Upper lobe of right lung (tissue), 1 donor: ENCODE measurements at regions not wholly inside any gene's neighbourhood (a gene's known extent, or its start where the extent isn't known, plus 50 kb on each side); places are given as distances from the start of the nearest gene placed in this dataset.

Experiments used
- ATAC-seq: fragments of 200-7000 bp; cut with Tn5 transposase; one replicate; pipeline ENCODE4 v1.9.1; 2020; ENCODE audit warnings: mild to moderate bottlenecking, moderate library complexity
- DNase-seq: peaks from one replicate; pipeline ENCODE4 v3.0.0-alpha.2; 2020
- H3K27ac ChIP-seq: fragments of 200-600 bp; one replicate; pipeline ENCODE4 v1.8.0; 2022
- H3K27me3 ChIP-seq: fragments of 200-600 bp; one replicate; pipeline ENCODE4 v1.8.0; 2022; ENCODE audit warnings: mild to moderate bottlenecking
- H3K36me3 ChIP-seq: fragments of 200-600 bp; one replicate; pipeline ENCODE4 v1.8.0; 2022
- H3K4me1 ChIP-seq: fragments of 200-600 bp; one replicate; pipeline ENCODE4 v1.8.0; 2022
- H3K4me3 ChIP-seq: fragments of 200-600 bp; one replicate; pipeline ENCODE4 v1.8.0; 2022; ENCODE audit warnings: mild to moderate bottlenecking
- H3K9me3 ChIP-seq: fragments of 200-600 bp; one replicate; pipeline ENCODE4 v1.8.0; 2022
- intact Hi-C: fragments of 100-400 bp; cut with DNase I; formaldehyde crosslinking; loops from one replicate; pipeline ENCODE4 v1.11.0; 2022
- TF ChIP-seq, protein P1 (sequence below): fragments of 200-600 bp; IDR thresholded peaks from one replicate; pipeline ENCODE4 v1.8.0; 2022; ENCODE audit warnings: antibody characterized with exemption
- donor health status: DM: no; HTN: yes; CAD: no; lungs with severe emphysema.

DNA sequence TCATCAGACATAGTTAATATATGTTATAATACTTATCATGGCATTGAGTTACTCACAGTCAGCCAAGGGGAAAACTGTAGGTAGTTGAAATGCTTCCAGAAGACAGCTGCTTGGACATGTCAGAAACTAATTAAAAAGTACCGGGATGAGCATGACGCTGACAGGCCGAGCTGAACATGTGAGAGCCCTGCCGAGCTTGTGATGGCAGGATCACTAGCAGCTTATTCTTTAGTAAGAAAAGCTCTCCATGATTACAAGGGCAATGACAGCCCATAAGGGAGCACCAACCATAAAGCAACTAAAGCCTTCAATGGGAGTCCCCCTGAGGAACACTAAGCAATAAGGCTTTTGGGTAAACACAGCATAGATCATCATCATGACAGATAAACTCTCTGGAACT, 435.6 kb downstream of the TLL1 start:
- H3K27ac ChIP-seq: no peak overlapping the region
- no peaks in the 10 kb centered on the region for H3K9me3 ChIP-seq
- DNase-seq (no peak), ATAC-seq (no peak)
- no peak overlapping the region for H3K4me3 ChIP-seq
- no peaks in the 10 kb centered on the region for H3K36me3 ChIP-seq
- no peaks in the 10 kb centered on the region for H3K4me1 ChIP-seq
- intact Hi-C loops: no loop called here
- TF ChIP-seq, protein P1, sequence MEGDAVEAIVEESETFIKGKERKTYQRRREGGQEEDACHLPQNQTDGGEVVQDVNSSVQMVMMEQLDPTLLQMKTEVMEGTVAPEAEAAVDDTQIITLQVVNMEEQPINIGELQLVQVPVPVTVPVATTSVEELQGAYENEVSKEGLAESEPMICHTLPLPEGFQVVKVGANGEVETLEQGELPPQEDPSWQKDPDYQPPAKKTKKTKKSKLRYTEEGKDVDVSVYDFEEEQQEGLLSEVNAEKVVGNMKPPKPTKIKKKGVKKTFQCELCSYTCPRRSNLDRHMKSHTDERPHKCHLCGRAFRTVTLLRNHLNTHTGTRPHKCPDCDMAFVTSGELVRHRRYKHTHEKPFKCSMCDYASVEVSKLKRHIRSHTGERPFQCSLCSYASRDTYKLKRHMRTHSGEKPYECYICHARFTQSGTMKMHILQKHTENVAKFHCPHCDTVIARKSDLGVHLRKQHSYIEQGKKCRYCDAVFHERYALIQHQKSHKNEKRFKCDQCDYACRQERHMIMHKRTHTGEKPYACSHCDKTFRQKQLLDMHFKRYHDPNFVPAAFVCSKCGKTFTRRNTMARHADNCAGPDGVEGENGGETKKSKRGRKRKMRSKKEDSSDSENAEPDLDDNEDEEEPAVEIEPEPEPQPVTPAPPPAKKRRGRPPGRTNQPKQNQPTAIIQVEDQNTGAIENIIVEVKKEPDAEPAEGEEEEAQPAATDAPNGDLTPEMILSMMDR: no peak
- H3K27me3 ChIP-seq: no peaks in the 10 kb centered on the region

DNA sequence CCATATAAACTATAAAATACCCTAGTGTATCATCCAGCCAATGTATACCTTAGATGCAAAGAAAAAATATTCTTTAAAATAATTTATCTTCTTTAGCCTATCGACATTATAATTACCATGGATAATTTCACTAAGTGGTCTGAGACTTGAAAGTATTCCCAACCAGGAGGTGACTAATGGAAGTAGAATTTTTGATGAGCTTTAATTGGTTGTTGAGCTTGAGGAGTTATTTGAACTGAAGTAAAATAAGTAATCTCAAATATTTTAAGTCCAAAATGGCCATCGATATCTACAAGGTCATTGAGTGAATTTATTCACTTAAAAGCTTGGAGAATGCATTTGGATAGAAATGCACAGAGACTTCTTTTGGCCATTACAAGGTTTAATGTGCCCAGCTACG, 436.2 kb downstream of the TLL1 start:
- no peaks in the 10 kb centered on the region for H3K4me1 ChIP-seq
- no peaks in the 10 kb centered on the region for H3K36me3 ChIP-seq
- ATAC-seq (no peak), DNase-seq (no peak)
- no peak overlapping the region for H3K27ac ChIP-seq
- intact Hi-C loops: no loop called here
- no peaks in the 10 kb centered on the region for H3K27me3 ChIP-seq
- H3K4me3 ChIP-seq: no peak overlapping the region
- H3K9me3 ChIP-seq: no peaks in the 10 kb centered on the region
- TF ChIP-seq, protein P1: no peak

DNA sequence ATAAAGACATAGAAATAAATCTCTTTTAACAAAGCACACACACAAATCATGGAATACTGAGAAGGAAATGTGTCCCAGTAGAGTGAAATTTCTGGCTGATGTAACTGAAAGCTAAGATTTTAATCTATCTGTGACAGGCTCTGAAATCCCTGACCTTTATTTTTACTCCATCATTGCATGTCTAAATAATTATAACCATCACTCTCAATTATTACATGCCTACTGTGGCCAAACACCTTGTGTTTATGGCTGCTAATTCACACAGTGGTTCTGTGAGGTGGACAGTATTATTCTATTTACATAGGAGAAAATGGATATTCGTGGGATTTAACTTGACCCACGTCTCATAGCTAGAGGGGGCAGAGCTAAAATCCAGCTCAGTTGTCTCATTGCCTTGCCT, 438.1 kb downstream of the TLL1 start:
- Histone ChIP-seq H3K4me3 (no peak overlapping the region), H3K27me3 (no peaks in the 10 kb centered on the region), H3K4me1 (no peaks in the 10 kb centered on the region), H3K36me3 (no peaks in the 10 kb centered on the region), H3K9me3 (no peaks in the 10 kb centered on the region), H3K27ac (no peak overlapping the region)
- TF ChIP-seq, protein P1: no peak
- intact Hi-C loops: no loop called here
- no peak for DNase-seq
- ATAC-seq: no peak

DNA sequence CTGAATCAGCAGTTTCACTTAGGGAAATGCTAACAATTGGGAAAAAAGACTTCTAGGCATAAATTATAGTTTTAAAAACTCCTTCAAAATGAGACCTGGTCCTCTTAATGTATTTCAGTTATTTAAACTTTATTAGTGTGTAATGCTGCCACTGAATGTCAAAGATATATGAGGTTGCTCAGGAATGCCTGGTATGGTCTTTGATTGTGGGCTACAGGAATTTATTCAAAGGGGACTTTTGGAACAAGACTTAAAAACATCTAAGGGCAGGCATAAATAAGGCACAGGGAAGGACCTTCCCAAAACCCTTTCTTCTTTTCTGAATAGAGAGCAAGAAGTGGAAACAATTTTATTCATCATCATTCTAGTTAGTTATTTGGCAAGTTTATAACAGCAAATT, 439.1 kb downstream of the TLL1 start:
- intact Hi-C loops: no loop called here
- TF ChIP-seq, protein P1: no peak
- DNase-seq (no peak), ATAC-seq (no peak)
- Histone ChIP-seq H3K27ac (no peak overlapping the region), H3K4me3 (no peak overlapping the region), H3K36me3 (no peaks in the 10 kb centered on the region), H3K27me3 (no peaks in the 10 kb centered on the region), H3K4me1 (no peaks in the 10 kb centered on the region), H3K9me3 (no peaks in the 10 kb centered on the region)

DNA sequence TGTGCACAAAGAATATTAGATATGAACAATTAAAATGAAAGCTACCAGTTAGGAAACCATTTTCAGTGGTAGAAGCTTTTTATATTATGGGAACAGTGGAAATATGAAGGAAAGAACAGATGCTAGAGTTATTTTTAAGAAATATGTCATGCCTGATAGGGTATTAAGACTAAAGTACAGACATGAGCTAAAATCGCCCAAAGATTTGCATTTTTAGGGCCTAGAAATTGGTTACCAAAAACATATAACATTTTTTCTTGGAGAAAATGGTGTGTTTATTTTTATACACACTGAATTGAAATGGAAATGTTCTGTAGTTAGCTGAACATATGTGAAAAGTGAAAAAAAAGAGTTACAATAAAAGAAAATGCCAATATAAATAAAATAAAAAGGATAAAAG, 441.9 kb downstream of the TLL1 start:
- intact Hi-C loops: no loop called here
- H3K4me3 ChIP-seq: no peak overlapping the region
- H3K27ac ChIP-seq: no peak overlapping the region
- no peaks in the 10 kb centered on the region for H3K36me3 ChIP-seq
- no peaks in the 10 kb centered on the region for H3K27me3 ChIP-seq
- H3K4me1 ChIP-seq: no peaks in the 10 kb centered on the region
- no peak for DNase-seq
- TF ChIP-seq, protein P1: no peak
- ATAC-seq: no peak
- H3K9me3 ChIP-seq: no peaks in the 10 kb centered on the region

DNA sequence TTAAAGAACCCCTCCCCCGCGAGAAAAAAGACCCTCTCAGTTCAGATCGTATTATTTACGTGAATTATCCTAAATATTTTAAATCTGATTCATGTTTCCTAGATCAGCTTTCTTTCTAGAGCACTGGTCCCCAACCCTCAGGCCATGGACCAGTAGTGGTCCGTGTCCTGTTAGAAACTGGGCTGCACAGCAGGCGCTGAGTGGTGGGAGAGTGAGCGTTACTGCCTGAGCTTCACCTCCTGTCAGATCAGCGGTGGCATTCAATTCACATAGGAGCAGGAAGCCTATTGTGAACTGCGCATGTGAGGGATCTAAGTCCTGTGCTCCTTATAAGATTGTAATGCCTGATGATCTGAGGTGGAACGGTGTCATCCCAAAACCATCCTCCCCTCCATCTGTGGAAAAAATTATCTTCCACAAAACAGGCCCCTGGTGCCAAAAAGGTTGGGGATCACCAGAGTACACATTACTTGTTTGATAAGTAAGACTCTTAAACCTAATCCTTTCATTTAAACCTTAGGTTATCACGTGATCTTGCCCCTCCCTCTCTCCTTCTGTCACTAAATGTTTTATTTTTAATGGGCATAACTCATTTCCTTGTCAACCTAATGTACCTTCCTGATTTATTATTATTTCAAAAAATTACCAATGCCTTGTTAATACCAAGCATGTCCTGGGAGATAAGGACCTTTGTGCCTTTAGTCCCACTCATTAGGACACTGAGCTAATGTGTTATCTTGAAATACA, 442.9 kb downstream of the TLL1 start:
- no peaks in the 10 kb centered on the region for H3K36me3 ChIP-seq
- H3K27ac ChIP-seq: no peak overlapping the region
- no peaks in the 10 kb centered on the region for H3K4me1 ChIP-seq
- DNase-seq: no peak
- no peaks in the 10 kb centered on the region for H3K27me3 ChIP-seq
- TF ChIP-seq, protein P1: no peak
- H3K9me3 ChIP-seq: no peaks in the 10 kb centered on the region
- H3K4me3 ChIP-seq: no peak overlapping the region
- no peak for ATAC-seq
- intact Hi-C loops: no loop called here
